HepG2 (cell line): ENCODE measurements at regions not wholly inside any gene's neighbourhood (a gene's known extent, or its start where the extent isn't known, plus 50 kb on each side); places are given as distances from the start of the nearest gene placed in this dataset.
"Not testable (repeated sequence)": the region's sequence is repeated elsewhere in the genome, so short reads cannot be mapped to it uniquely, and the experiment has no call there.

Experiments
- EP300 ChIP-seq, 3 experiments: sonication (generic) in 1 of 3; formaldehyde crosslinking in 1 of 3; IDR thresholded peaks; 2 replicates each; pipeline versions ENCODE4 v1.5.1 to v1.6.1; 2011 to 2020; ENCODE audit warnings: low read depth in 2 of 3, low read length in 2 of 3, borderline replicate concordance in 1 of 3, improper control_type of control experiment in 1 of 3, mild to moderate bottlenecking in 1 of 3, missing genetic modification reagents in 1 of 3, moderate library complexity in 1 of 3
- SNAPC2 ChIP-seq: sonication (generic); formaldehyde crosslinking; IDR thresholded peaks from 2 replicates; pipeline ENCODE4 v1.8.1; 2022; ENCODE audit warnings: mild to moderate bottlenecking, missing genetic modification reagents
- YEATS2 ChIP-seq: sonication (generic); formaldehyde crosslinking; IDR thresholded peaks from 2 replicates; pipeline ENCODE4 v1.4.0; 2020; ENCODE audit warnings: missing genetic modification reagents, borderline replicate concordance
- ZNF121 ChIP-seq: sonication (generic); formaldehyde crosslinking; IDR thresholded peaks from 2 replicates; pipeline ENCODE4 v1.5.0; 2020; ENCODE audit warnings: mild to moderate bottlenecking, missing genetic modification reagents
- ZNF713 ChIP-seq: sonication (generic); formaldehyde crosslinking; IDR thresholded peaks from 2 replicates; pipeline ENCODE4 v1.4.0; 2020; ENCODE audit warnings: mild to moderate bottlenecking, missing genetic modification reagents
- ZNF878 ChIP-seq: sonication (generic); formaldehyde crosslinking; IDR thresholded peaks from 2 replicates; pipeline ENCODE4 v1.8.1; 2023; ENCODE audit warnings: mild to moderate bottlenecking, missing genetic modification reagents, moderate library complexity
- TF ChIP-seq, protein P1 (sequence below), 2 experiments: sonication (generic) in 1 of 2; formaldehyde crosslinking in 1 of 2; IDR thresholded peaks; 2 replicates each; pipeline versions ENCODE4 v1.4.0 to v1.6.1; 2016 to 2020; ENCODE audit warnings: borderline replicate concordance in 1 of 2, low read depth in 1 of 2, mild to moderate bottlenecking in 1 of 2, missing genetic modification reagents in 1 of 2
- TF ChIP-seq, protein P2 (sequence below): sonication (generic); formaldehyde crosslinking; IDR thresholded peaks from 2 replicates; pipeline ENCODE4; 2020; ENCODE audit warnings: missing genetic modification reagents, mild to moderate bottlenecking, borderline replicate concordance
- TF ChIP-seq, protein P3 (sequence below): sonication (generic); formaldehyde crosslinking; IDR thresholded peaks from 2 replicates; pipeline ENCODE4 v1.5.0; 2020; ENCODE audit warnings: mild to moderate bottlenecking, missing genetic modification reagents
- TF ChIP-seq, protein P4 (sequence below): sonication (generic); formaldehyde crosslinking; conservative IDR thresholded peaks from 2 replicates; pipeline ENCODE4 v1.4.0; 2020; ENCODE audit warnings: missing genetic modification reagents
- TF ChIP-seq, protein P5 (sequence below): sonication (generic); formaldehyde crosslinking; IDR thresholded peaks from 2 replicates; pipeline ENCODE4 v1.4.0; 2020; ENCODE audit warnings: mild to moderate bottlenecking, missing genetic modification reagents

DNA sequence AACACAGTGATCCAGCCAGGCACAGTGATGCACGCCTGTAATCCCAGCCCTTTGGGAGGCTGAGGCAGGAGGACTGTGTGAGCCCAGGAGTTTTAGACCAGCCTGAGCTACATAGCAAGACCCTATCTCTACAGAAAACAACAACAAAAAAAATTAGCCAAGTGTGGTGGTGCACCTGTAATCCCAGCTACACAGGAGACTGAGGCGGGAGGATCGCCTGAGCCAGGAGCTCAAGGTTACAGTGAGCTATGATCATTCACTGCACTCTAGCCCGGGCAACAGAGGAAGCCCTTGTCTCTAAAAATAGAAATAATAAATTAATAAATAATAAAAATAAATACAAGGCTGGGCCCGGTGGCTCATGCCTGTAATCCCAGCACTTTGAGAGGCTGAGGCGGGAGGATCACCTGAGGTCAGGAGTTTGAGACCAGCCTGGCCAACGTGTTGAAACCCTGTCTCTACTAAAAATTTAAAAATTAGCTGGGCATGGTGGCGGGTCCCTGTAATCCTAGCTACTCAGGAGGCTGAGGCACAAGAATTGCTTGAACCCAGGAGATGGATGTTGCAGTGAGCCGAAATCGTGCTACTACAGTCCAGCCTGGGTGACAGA is 75.5 kb upstream of the GRIN2A start (continued):
- TF ChIP-seq, protein P1, sequence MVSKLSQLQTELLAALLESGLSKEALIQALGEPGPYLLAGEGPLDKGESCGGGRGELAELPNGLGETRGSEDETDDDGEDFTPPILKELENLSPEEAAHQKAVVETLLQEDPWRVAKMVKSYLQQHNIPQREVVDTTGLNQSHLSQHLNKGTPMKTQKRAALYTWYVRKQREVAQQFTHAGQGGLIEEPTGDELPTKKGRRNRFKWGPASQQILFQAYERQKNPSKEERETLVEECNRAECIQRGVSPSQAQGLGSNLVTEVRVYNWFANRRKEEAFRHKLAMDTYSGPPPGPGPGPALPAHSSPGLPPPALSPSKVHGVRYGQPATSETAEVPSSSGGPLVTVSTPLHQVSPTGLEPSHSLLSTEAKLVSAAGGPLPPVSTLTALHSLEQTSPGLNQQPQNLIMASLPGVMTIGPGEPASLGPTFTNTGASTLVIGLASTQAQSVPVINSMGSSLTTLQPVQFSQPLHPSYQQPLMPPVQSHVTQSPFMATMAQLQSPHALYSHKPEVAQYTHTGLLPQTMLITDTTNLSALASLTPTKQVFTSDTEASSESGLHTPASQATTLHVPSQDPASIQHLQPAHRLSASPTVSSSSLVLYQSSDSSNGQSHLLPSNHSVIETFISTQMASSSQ (IDR thresholded peaks at IDR 0.05; ENCODE audit: low read depth): 0 out of 2 replicates have a peak, but pooled peaks have one; percentile 11
- TF ChIP-seq, protein P1 (CRISPR knock-in tag; IDR thresholded peaks at IDR 0.05; ENCODE audit: borderline replicate concordance): not testable (repeated sequence)
- peak; percentile 35; the same call in 1 of the 2 replicates for TF ChIP-seq SNAPC2
- TF ChIP-seq ZNF878 (CRISPR knock-in tag): peak; percentile 54; the same call in 1 of the 2 replicates
- TF ChIP-seq ZNF713: 0 out of 2 replicates have a peak, but pooled peaks have one; percentile 53
- TF ChIP-seq, protein P2, sequence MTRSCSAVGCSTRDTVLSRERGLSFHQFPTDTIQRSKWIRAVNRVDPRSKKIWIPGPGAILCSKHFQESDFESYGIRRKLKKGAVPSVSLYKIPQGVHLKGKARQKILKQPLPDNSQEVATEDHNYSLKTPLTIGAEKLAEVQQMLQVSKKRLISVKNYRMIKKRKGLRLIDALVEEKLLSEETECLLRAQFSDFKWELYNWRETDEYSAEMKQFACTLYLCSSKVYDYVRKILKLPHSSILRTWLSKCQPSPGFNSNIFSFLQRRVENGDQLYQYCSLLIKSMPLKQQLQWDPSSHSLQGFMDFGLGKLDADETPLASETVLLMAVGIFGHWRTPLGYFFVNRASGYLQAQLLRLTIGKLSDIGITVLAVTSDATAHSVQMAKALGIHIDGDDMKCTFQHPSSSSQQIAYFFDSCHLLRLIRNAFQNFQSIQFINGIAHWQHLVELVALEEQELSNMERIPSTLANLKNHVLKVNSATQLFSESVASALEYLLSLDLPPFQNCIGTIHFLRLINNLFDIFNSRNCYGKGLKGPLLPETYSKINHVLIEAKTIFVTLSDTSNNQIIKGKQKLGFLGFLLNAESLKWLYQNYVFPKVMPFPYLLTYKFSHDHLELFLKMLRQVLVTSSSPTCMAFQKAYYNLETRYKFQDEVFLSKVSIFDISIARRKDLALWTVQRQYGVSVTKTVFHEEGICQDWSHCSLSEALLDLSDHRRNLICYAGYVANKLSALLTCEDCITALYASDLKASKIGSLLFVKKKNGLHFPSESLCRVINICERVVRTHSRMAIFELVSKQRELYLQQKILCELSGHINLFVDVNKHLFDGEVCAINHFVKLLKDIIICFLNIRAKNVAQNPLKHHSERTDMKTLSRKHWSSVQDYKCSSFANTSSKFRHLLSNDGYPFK: peak; percentile 59; the same call in 1 of the 2 replicates
- peak; percentile 66 for TF ChIP-seq ZNF121 (CRISPR knock-in tag)
- TF ChIP-seq YEATS2 (CRISPR knock-in tag): peak; percentile 17; the same call in 1 of the 2 replicates
- TF ChIP-seq, protein P3, sequence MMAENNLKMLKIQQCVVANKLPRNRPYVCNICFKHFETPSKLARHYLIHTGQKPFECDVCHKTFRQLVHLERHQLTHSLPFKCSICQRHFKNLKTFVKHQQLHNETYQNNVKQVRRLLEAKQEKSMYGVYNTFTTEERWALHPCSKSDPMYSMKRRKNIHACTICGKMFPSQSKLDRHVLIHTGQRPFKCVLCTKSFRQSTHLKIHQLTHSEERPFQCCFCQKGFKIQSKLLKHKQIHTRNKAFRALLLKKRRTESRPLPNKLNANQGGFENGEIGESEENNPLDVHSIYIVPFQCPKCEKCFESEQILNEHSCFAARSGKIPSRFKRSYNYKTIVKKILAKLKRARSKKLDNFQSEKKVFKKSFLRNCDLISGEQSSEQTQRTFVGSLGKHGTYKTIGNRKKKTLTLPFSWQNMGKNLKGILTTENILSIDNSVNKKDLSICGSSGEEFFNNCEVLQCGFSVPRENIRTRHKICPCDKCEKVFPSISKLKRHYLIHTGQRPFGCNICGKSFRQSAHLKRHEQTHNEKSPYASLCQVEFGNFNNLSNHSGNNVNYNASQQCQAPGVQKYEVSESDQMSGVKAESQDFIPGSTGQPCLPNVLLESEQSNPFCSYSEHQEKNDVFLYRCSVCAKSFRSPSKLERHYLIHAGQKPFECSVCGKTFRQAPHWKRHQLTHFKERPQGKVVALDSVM (CRISPR knock-in tag): peak; percentile 97
- TF ChIP-seq, protein P4, sequence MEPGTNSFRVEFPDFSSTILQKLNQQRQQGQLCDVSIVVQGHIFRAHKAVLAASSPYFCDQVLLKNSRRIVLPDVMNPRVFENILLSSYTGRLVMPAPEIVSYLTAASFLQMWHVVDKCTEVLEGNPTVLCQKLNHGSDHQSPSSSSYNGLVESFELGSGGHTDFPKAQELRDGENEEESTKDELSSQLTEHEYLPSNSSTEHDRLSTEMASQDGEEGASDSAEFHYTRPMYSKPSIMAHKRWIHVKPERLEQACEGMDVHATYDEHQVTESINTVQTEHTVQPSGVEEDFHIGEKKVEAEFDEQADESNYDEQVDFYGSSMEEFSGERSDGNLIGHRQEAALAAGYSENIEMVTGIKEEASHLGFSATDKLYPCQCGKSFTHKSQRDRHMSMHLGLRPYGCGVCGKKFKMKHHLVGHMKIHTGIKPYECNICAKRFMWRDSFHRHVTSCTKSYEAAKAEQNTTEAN (CRISPR knock-in tag): 0 out of 2 replicates have a peak, but pooled peaks have one; percentile 23
- peak in 1 of 2 experiments; percentile 35; a peak in 1 of 4 replicates for TF ChIP-seq EP300 (IDR thresholded peaks at IDR 0.05; ENCODE audit: low read depth in 2 of 2, low read length in 2 of 2)
- not testable (repeated sequence) for TF ChIP-seq EP300 (CRISPR knock-in tag; IDR thresholded peaks at IDR 0.05; ENCODE audit: borderline replicate concordance)
- TF ChIP-seq, protein P5, sequence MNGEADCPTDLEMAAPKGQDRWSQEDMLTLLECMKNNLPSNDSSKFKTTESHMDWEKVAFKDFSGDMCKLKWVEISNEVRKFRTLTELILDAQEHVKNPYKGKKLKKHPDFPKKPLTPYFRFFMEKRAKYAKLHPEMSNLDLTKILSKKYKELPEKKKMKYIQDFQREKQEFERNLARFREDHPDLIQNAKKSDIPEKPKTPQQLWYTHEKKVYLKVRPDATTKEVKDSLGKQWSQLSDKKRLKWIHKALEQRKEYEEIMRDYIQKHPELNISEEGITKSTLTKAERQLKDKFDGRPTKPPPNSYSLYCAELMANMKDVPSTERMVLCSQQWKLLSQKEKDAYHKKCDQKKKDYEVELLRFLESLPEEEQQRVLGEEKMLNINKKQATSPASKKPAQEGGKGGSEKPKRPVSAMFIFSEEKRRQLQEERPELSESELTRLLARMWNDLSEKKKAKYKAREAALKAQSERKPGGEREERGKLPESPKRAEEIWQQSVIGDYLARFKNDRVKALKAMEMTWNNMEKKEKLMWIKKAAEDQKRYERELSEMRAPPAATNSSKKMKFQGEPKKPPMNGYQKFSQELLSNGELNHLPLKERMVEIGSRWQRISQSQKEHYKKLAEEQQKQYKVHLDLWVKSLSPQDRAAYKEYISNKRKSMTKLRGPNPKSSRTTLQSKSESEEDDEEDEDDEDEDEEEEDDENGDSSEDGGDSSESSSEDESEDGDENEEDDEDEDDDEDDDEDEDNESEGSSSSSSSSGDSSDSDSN (CRISPR knock-in tag): 0 out of 2 replicates have a peak, but pooled peaks have one; percentile 9
